ENCODE measurements at regions not wholly inside any gene's neighbourhood (a gene's known extent, or its start where the extent isn't known, plus 50 kb on each side); places are given as distances from the start of the nearest gene placed in this dataset.

DNA sequence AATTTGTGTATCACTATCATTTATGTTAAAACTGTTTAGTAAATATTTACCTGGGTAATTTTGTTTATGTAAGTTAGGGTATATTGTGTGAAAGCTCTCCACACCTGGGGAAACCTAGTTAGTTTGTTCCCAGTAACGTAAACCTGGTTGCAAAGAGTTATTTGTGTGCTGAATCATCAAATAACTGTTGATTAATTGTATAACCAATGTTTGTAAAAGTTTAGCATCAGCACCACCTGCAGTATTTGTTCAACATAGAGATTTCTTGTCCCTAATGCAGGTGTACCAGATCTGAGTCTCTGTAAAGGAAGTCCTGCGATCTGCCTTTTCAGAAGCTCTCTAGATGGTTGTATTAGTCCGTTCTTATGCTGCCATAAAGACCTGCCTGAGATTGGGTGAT lies 440.4 kb downstream of the COL12A1 start:
- no peak for DNase-seq

DNA sequence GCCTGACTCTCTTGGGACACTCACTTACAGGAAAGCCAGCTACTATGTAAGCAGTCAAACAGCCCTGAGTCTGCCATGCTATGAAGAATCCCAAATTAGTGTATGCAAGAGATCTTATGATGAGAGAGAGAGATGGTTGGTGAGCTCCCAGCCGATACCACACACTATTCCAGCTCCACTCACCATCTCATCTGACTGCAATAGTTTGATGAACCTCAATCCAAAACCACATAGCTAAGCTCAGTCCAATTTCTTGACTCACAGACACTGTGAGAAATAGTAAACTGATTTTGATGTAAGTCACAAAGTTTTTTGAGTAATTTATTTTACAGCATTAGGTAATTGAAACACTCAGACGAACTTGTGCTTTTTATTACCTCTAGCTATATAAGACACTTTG lies 441.4 kb downstream of the COL12A1 start:
- DNase-seq: no peak

DNA sequence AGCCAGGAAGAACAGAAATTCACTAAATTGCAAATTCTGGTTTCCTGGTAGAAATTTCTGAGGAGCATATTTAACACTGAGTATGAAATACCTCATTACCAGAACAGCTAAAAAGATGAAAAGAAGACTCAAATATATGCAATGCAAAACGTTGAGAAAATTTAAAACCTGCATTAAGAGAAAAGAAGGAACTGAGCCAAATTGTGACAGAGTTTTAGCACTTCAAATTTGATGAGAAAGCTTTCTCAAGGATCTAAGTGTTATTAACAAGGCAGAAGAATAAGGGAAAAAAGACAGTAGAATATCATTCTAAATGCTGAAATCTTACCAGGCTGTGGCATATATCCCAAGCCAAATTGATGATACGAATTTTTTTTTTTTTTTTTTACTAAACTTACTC lies 443.0 kb downstream of the COL12A1 start:
- DNase-seq: no peak

DNA sequence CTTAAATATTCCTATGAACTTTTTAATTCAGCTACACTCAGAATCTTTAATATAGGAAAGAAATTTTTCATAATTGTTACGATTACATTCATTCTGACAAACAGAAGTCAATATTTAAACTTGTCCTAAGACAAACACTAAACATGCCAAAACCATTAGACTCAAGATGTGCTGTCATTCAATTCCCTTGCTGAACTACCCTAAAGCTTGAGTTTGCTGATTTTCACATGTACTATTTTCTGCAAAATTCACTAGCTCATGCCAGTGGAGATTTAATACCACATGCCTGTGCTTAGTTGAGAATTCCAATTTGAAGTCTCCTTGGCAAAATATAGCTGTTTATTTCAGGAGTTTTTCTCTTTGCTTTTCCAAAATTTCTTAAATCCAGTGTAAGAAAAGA lies 448.0 kb downstream of the COL12A1 start:
- DNase-seq: no peak

DNA sequence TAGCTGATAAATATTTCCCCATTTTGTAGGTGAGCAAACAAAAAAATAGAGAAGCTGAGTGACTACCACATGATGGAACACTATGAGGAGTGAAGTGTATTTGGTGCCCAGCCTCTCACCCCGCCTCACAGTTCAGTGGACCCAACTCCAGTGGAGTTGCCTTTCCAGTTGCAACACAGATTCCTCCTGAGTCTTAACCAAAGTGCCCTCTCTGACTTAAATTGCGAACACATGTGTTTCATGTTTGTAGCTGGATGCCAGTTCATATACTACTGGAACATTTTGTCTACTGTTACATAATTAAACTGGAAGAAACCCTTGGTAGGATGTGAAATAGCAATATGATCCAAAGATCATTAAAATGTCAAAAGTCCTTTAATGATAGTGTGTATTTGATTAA lies 448.9 kb downstream of the COL12A1 start:
- DNase-seq: no peak

DNA sequence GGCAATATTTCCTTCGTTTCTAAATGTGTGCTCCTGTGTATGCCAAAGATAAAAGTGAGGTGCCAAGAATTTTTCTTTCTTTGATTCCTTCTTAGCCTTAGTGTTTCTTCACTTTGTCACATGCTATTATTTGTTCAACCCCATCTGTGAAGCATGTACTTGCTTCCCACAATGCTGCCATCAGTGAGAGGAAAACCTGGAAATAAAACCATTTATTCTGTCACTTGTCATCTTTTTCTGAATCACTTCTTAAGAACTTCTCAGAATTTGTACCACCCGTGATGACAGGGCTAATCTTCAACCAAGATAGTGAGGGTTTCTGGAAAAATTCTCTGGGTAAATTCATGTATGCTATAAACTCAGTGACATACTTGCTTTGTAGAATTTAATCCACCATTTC lies 450.1 kb downstream of the COL12A1 start:
- DNase-seq: no peak

DNA sequence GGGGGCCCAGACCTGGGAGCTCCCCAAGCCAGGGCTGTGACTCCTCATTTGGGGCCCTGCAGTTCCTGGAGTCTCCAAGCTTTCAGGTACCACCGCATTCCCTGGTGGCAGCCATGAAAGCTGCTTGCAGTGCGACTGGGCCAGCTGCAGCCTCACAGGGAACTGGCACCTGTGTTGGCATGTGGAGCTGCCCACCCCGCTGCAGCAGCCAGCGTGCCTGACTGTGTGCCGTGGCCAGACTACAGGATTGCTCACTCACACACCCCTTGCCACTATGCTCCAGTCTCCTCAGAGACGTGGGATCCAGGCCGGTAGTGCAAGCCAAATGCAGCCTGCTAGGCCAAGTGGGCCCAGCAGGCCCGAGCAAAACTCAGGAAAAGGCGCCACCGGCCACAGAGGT lies 450.7 kb downstream of the COL12A1 start:
- no peak for DNase-seq

DNA sequence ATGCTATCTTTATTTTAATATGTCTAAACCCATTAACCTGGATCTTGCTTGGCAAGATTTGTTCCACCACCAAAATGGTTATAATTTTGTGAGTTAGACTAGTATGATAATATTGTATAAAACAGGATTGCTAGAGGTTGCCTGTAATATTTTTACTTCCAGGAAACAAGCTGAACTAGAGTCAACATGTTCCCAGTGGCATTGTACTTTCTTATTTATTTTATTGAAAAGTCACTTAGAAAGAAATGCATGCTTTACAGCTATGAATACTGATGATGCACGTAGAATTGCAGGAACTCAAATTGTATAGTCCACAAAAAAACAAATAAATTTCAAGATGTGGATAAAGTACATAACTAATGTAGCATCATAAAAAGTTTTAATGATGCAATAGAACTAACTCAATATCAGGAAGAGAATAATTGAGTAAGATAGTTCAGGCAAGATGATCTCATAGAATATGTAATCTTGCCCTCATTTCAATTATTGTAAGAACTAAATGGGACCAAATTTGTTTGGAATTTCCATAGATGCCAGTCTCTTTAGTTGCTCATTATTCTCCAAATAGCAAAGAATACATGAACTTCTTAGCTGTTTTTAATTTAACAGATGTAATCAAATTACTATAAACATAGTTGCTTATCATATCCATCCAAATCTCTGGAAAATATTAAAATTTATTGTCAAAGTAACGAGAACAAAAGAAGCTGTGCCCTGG lies 451.8 kb downstream of the COL12A1 start:
- no peak for DNase-seq

DNA sequence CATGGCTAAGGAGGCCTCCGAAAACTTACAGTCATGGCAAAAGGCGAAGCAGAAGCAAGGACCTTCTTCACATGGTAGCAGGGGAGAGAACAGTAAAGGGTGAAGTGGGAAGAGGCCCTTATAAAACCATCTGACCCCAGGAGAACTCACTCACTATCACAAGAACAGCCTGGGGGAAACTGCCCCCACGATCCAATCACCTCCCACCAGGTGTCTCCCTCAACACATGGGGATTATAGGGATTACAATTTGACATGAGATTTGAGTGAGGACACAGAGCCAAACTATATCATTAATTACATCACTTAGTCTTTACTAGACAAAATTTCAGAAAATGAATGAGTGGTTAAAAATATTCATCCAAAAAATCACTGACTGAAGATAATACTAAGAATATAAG lies 453.6 kb downstream of the COL12A1 start:
- DNase-seq: no peak

DNA sequence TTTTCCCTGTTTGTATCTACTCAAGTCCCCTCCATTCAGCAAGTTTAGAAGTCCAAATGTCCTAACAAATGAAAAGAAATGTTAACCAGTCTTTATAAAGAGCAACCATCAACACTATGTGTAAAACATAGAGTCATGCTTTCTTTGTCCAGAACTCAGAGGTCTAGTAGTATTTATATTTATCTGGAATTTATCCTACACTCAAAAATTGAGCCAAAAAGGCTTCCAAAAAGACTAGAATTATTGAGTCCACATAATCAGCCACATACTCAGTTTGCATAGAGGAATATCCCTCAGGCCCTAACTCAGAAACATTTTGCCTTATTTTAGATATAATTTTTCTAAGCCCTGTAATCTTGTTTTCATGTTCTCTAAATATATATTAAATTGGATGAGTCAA lies 455.0 kb downstream of the COL12A1 start:
- DNase-seq: no peak

DNA sequence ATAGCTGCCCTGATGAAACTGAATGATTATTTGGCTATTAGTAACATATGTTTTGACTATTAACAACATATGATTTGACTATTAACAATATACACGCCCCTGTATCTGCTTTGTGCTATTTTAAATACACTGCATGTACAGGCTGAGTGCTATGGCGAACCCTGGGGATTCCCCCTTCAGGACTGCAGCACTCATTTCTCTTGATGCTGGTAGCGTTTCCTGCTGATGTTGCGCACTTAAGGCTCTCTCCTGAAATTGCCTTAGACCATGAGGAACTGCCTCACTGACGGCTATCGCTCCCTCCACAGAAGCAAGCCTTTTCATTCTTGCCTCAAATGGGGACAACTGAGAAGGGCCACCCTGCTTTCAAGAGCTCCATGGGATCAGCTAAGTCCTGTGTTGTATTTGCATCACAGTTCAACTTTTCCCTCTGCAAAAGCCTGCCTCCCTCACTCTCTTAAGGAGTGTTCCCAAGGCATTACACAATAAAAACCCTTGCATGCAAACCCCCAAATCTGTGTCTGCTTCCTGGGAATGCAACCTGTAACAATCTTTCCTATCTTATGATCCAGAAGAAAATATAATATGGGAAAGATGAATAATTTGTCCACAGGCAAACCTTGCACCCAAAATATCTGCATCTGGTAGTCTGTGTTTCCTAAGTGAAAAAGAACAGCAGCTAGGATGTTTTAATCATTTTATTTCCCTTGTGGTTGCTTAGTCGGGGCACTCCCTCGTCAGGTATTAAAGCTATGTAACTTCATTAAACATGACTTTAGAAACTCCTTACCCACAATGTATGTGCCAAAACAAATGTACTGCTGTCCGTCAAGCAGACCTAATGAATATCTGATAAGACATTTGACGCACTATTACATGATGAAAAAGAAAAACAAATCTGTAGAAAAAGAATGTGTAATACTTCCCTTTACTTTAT lies 456.4 kb downstream of the COL12A1 start:
- DNase-seq: no peak

DNA sequence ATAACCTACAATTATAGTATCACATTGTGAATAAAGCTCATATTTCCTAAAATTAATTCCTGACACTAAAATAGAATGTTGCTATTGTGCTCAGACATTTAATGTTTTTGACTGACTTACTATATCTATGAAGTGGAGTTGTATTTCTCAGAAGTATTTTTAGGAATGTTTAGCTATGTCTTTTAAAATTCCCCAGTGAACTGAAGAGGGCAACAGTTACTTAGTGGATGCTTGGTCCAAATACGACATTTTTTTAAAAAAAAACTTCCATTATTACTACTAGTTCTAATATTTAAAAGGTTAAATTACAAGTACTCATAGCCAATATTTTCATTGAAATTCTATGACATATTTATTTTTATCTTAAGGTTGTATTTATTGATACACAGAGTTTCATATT lies 460.2 kb downstream of the COL12A1 start:
- DNase-seq: no peak

DNA sequence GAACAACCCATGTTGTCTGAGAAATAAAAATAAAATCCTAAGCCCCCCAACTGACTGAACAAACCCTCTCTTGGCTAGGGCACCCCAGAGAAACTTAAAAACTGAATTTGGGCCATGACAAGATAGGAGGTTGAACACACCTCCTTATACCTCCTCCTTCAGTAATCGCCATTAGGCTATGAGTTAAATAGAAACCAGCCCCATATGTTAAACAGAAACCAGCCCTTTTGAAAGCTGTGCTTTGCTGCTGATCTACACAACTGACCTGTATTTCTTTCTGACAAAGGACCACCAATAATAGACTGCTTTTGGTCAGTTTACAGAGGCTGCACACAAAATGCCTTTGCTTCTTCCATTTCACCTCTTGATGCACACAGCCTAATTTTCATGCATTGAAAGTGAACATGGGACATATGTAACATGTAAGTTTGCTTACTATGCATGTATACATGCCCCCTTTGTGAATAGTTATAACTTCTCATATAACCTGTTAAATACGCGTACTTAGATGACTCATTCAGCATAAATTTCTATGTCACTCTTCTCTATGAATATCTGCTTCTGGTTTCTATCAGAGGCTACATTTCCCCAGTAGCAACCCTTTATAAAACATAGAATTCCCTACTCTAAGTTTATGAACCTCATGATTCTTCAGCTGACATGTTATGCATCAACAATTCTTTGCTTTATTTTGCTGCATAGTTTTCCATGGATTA lies 462.9 kb downstream of the COL12A1 start:
- DNase-seq: no peak

DNA sequence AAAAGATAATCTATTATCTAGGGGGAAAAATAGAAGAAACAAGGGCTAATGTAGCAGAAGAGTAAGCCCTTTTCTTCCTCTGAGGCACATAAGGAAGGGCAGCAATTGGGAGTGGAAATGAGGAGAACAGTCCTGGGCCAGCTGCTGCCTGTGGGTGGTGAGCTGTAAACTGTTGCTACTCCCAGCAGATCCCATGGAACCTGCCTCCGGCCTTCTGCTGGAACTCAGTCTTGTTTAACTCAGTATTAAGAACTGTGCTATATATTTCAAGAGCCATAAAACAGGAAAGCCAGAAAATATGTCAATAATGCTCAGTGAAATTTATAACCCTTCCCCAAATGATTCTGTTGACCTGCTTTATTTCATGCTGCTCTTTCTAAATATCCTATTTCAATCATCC lies 464.2 kb downstream of the COL12A1 start:
- peak; percentile 38 for DNase-seq

DNA sequence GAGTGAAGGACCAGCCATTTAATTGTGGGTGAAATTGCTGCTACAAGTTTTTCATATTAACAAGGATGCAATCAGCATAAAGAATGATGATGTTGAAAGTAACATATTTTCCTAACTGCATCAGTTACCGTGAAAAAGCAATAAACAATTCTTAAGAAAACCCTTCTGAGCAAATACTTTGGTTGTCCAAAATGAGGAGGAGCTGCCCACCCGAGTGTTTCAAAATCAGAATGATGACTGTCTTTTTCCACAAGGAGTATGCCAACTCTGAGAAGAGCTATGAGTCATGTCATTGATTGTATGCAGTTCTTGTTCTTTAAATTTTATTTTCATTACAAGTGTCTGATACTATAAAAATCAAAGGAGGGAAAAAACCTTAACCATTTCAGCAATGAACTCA lies 470.5 kb downstream of the COL12A1 start:
- DNase-seq: peak; percentile 79

DNA sequence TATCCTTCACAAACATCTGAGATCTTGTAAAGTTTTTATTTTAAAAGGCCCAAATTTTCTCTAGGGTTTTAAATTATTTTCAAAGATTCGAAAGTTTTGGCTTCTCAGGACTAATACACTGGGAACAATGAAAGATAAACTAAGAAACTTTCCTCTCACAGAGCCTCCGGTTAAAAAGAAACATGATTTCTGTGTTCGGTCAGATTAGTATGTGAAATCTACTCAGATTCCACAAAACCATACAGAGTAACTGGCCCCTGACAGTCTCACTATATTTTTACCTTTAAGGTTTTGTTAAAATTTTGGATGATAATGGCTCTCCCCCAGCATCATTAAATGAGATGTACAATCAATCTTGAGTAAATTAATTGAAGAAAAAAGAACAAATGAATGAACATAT lies 471.0 kb downstream of the COL12A1 start:
- no peak for DNase-seq

DNA sequence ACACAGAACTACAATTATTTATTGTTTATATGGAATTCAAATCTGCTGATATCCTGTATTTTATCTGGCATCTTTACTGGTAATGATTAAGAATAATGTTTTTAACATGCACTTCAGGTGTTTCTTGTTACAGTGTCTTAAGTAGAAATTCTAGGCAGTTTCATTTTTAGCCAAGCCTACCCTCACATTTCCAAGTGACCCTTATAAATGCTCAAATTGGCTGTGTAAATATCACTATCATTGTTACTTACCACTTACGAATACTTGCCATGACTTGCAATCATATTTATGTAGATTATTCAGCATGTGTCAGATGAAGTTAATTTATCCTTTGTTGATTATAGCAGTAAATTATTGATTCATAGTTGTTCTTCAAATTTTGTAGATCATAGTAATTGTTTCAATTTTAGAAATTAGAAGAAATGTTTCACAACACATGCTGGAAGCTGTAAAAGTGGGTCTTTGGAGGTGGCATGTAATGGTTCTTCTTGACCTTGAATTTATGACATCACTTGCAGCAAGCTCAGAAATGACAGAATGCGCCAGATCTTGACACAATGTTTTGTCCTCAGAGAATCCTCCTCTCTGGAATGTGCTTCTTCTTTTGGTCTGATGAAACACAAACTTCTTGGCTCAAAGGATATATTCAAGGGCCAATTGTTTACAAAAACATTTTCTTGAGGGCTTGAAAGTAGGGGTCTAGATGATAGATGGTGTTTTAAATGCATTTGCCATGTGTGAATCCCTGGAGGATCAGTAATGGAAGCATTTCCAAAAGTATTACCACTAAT lies 471.8 kb downstream of the COL12A1 start:
- no peak for DNase-seq

DNA sequence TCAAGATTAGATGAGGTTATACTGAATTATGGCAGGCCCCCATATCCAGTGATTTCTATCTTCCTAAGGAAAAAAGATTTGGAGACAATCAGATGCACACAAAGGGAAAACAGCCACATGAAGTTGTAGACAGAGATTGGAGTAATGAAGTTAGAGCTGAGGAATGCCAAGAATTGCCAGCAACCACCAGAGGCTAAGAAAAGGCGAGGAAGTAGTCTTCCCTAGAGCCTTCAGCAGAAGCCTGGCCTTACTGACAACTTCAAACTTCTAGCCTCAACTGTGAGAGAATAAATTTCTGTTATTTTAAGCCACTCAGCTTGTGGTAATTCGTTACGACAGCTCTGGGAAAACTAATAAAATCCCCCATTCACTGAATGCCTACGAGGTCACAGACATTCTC lies 473.9 kb downstream of the COL12A1 start:
- no peak for DNase-seq

DNA sequence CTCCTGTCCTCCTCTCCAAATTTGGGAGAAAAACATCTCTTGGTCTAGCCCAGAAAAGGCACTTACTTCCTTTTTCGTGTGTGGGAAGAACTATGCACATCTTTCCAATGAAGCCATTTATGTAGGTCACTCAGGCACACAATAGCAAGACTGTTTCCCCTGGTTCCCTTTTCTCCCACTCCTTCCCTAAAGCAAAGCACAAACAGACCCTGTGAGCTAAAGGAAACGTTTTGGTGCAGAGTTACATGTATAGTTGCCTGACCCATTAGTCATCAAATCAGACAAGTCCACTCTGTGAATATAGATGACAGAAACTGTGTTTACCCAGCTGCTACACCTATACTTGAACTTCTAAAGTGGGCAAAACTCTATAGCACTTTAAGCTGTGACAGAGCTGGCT lies 474.6 kb downstream of the COL12A1 start:
- no peak for DNase-seq

DNA sequence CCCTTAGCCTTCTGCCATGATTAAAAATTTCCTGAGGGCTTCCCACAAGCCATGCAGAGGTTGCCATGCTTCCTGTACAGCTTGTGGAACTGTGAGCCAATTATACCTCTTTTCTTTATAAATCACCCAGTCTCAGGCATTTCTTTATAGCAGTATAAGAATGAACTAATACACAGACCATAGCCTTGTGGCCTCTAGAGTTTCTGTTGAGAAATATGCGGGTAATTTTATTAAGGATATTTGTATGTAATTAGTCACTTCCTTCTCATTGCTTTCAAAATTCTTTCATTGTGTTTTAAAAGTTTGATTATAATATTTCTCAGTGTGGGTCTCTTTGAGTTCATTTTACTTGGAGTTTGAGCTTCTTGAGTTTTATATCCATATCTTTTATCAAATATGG lies 484.9 kb downstream of the COL12A1 start:
- DNase-seq: no peak

DNA sequence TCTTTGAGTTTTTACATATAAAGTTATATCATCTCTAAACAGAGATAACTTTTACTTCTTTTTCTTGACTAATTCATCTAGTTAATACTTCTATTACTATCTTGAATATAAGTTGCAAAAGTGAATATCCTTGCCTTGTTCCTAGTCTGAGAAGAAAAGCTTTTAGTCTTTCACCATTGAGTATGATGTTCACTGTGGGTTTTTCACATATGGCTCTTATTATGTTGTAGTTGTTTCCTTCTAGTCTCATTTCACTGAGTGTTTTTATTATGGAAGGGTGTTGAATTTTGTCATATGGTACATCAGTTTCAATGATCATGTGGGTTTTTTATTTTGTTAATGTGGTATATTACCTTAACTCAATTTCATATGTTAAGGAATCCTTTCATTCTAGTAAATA lies 488.3 kb downstream of the COL12A1 start:
- no peak for DNase-seq

All from muscle of arm (tissue), 1 donor.